ENCODE measurements at regions not wholly inside any gene's neighbourhood (a gene's known extent, or its start where the extent isn't known, plus 50 kb on each side); places are given as distances from the start of the nearest gene placed in this dataset.

GRCh38 chr12:75900781-75901254, 130.8 kb downstream of the PHLDA1 start (continued):
- TF ChIP-seq PATZ1 (CRISPR knock-in tag; IDR thresholded peaks at IDR 0.05) (peak; percentile 44; the same call in 1 of the 2 replicates), KDM4B (CRISPR knock-in tag; IDR thresholded peaks at IDR 0.05) (0 out of 2 replicates have a peak, but pooled peaks have one; percentile 22), KDM3A (CRISPR knock-in tag; IDR thresholded peaks at IDR 0.05; ENCODE audit: low read depth) (no peak), TCF7 (IDR thresholded peaks at IDR 0.05; ENCODE audit: low read depth) (peak; percentile 88), FOXP4 (CRISPR knock-in tag; IDR thresholded peaks at IDR 0.05) (peak; percentile 94), ZNF589 (CRISPR knock-in tag; conservative IDR thresholded peaks at IDR 0.05) (no peak), ZNF260 (CRISPR knock-in tag; IDR thresholded peaks at IDR 0.05; ENCODE audit: borderline replicate concordance, low read depth) (no peak), ISX (CRISPR knock-in tag; conservative IDR thresholded peaks at IDR 0.05) (no peak), ZNF652 (CRISPR knock-in tag; IDR thresholded peaks at IDR 0.05; ENCODE audit: borderline replicate concordance, low read depth) (peak; percentile 92), ZSCAN29 (CRISPR knock-in tag; conservative IDR thresholded peaks at IDR 0.05) (0 out of 2 replicates have a peak, but pooled peaks have one; percentile 42), MIER3 (CRISPR knock-in tag; IDR thresholded peaks at IDR 0.05; ENCODE audit: borderline replicate concordance) (no peak), ZNF350 (CRISPR knock-in tag; IDR thresholded peaks at IDR 0.05; ENCODE audit: borderline replicate concordance, low read depth) (no peak), ZNF354B (CRISPR knock-in tag; IDR thresholded peaks at IDR 0.05) (0 out of 2 replicates have a peak, but pooled peaks have one; percentile 23), SMC3 (IDR thresholded peaks at IDR 0.05; ENCODE audit: low read length) (peak; percentile 27; the same call in 1 of the 2 replicates)
- TF ChIP-seq, protein P1, sequence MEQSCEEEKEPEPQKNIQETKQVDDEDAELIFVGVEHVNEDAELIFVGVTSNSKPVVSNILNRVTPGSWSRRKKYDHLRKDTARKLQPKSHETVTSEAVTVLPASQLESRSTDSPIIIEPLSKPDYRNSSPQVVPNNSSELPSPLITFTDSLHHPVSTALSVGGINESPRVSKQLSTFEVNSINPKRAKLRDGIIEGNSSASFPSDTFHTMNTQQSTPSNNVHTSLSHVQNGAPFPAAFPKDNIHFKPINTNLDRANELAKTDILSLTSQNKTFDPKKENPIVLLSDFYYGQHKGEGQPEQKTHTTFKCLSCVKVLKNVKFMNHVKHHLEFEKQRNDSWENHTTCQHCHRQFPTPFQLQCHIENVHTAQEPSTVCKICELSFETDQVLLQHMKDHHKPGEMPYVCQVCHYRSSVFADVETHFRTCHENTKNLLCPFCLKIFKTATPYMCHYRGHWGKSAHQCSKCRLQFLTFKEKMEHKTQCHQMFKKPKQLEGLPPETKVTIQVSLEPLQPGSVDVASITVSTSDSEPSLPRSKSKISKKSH (CRISPR knock-in tag; IDR thresholded peaks at IDR 0.05; ENCODE audit: borderline replicate concordance), result no peak
- TF ChIP-seq, protein P2, sequence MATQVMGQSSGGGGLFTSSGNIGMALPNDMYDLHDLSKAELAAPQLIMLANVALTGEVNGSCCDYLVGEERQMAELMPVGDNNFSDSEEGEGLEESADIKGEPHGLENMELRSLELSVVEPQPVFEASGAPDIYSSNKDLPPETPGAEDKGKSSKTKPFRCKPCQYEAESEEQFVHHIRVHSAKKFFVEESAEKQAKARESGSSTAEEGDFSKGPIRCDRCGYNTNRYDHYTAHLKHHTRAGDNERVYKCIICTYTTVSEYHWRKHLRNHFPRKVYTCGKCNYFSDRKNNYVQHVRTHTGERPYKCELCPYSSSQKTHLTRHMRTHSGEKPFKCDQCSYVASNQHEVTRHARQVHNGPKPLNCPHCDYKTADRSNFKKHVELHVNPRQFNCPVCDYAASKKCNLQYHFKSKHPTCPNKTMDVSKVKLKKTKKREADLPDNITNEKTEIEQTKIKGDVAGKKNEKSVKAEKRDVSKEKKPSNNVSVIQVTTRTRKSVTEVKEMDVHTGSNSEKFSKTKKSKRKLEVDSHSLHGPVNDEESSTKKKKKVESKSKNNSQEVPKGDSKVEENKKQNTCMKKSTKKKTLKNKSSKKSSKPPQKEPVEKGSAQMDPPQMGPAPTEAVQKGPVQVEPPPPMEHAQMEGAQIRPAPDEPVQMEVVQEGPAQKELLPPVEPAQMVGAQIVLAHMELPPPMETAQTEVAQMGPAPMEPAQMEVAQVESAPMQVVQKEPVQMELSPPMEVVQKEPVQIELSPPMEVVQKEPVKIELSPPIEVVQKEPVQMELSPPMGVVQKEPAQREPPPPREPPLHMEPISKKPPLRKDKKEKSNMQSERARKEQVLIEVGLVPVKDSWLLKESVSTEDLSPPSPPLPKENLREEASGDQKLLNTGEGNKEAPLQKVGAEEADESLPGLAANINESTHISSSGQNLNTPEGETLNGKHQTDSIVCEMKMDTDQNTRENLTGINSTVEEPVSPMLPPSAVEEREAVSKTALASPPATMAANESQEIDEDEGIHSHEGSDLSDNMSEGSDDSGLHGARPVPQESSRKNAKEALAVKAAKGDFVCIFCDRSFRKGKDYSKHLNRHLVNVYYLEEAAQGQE (IDR thresholded peaks at IDR 0.05; ENCODE audit: borderline replicate concordance in 1 of 2, low read depth in 1 of 2, low read length in 2 of 2), result 0 out of 4 replicates have a peak, but pooled peaks of 1 of the 2 experiments have one; percentile 55
- TF ChIP-seq, protein P3, sequence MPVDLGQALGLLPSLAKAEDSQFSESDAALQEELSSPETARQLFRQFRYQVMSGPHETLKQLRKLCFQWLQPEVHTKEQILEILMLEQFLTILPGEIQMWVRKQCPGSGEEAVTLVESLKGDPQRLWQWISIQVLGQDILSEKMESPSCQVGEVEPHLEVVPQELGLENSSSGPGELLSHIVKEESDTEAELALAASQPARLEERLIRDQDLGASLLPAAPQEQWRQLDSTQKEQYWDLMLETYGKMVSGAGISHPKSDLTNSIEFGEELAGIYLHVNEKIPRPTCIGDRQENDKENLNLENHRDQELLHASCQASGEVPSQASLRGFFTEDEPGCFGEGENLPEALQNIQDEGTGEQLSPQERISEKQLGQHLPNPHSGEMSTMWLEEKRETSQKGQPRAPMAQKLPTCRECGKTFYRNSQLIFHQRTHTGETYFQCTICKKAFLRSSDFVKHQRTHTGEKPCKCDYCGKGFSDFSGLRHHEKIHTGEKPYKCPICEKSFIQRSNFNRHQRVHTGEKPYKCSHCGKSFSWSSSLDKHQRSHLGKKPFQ (CRISPR knock-in tag; IDR thresholded peaks at IDR 0.05; ENCODE audit: insufficient replicate concordance), result no peak
